ENCODE measurements at regions not wholly inside any gene's neighbourhood (a gene's known extent, or its start where the extent isn't known, plus 50 kb on each side); places are given as distances from the start of the nearest gene placed in this dataset.

- TF ChIP-seq GATA2 (IDR thresholded peaks at IDR 0.05; ENCODE audit: low read depth, low read length) (no peak), GATA3 (IDR thresholded peaks at IDR 0.05; ENCODE audit: low read depth, low read length) (no peak)
Observed at GRCh38 chr21:38927776-38928175, 122.0 kb downstream of the ETS2 start.

All from SH-SY5Y (cell line).